HG03575 (cell line): ENCODE measurements at regions not wholly inside any gene's neighbourhood (a gene's known extent, or its start where the extent isn't known, plus 50 kb on each side); places are given as distances from the start of the nearest gene placed in this dataset.
"Not testable (repeated sequence)": the region's sequence is repeated elsewhere in the genome, so short reads cannot be mapped to it uniquely, and the experiment has no call there.

Experiments used
- ATAC-seq: cut with Tn5 transposase; IDR thresholded peaks from one replicate; pipeline ENCODE4 v1.9.1; 2021; ENCODE audit not compliant: unreplicated experiment, insufficient number of reproducible peaks, low FRiP score; ENCODE audit errors: extremely low read depth

DNA sequence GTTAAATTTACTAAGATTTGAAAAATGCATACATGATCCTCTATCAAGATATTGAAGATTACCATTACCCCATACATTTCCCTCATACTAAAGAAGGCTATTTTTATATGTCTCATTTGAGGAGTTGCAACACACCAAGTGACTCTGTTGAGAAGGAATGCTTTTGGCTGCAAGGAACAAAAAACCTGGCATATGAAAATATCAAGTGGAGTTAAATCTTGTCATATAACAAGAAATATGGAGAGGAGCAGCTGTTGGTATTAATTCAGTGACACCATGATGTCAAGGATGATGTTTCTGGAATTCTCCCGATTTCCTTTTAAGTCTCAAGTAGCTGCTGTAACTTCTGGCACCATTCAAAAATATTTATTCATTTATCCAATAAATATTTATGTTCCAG lies 193.8 kb downstream of the CSNK1G3 start:
- no peak for ATAC-seq

DNA sequence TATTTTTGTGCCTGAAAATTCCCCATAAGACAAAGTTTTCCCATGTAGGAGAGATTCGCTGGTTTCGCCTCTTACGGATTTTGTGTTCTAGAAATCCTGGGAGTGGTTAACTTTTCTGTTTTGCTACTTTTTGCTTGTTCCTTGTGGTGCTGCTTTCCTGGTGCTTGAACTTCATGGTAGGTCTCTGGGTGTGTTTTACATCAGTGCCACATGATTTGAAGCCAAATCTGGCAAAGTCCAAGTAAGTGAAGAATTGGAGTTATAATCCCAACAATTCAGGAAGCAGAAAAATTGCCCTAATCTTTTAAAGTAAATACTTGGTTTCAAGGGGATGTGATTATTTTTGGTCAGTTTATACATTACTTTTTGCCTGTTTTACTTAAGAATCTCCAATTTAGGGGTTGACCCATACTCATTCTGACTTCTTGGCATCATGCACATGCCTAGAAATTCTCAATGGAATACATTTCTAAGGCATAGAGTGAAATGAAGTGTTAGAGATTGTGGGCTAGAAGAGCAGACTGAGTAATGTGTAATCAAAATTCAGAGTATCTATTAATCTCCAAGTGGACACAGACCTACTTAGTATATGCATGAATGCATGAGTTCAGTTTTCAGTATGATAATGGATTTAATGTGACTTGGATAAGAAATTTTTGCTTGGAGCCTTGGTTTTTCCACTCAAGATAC lies 189.7 kb downstream of the CSNK1G3 start:
- ATAC-seq, result no peak

- ATAC-seq, result no peak
Measured at GRCh38 chr5:123700624-123701287, 188.8 kb downstream of the CSNK1G3 start.

DNA sequence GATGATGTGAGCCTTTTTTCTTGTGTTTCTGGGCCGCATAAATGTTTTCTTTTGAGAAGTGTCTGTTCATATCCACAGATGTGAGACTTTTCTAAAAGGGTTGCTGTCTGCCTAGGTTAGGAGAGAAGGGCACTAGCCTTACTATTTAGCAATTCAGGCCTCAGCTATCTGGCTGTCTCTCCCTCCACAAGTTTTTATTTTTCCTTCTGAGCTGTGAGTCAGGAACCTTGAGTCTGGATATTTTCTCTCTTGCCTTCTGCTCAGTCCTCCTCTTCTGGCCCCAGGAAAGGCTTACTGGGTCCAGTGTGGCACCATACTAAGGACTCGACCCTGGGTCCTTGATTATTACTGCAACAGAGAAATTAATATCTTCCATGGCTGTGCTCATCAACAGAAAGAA lies 187.6 kb downstream of the CSNK1G3 start:
- ATAC-seq, result no peak

DNA sequence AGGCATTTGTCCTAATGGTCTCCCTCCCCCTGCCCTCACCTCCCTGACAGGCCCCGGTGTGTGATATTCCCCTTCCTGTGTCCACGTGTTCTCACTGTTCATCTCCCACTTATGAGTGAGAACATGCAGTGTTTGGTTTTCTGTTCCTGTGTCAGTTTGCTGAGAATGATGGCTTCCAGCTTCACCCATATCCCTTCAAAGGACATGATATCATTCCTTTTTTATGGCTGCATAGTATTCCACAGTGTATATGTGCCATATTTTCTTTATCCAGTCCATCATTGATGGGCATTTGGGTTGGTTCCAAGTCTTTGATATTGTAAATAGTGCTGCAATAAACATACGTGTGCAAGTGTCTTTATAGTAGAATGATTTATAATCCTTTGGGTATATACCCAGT lies 187.0 kb downstream of the CSNK1G3 start:
- not testable (repeated sequence) for ATAC-seq

- ATAC-seq, result no peak
Measured at GRCh38 chr5:123696921-123697341, 185.0 kb downstream of the CSNK1G3 start.

DNA sequence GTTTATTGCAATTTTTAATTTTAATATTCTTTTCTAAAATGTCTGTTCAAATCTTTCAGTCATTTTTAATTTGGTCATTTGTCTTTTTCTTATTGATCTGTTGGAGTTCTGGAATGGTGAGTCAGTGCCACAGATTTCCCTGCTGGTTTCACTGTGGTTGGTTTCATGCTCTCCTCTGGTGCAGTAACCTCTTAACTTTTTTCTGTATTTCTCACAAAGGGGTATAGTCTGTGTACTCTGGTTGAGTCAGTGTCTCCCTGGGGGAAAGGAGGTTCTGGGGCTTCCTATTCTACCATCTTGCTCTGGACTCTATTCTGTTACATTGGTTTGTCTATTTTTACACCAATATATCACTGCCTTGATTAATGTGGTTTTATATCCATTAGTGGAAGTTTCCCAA lies 178.8 kb downstream of the CSNK1G3 start:
- ATAC-seq, result no peak

DNA sequence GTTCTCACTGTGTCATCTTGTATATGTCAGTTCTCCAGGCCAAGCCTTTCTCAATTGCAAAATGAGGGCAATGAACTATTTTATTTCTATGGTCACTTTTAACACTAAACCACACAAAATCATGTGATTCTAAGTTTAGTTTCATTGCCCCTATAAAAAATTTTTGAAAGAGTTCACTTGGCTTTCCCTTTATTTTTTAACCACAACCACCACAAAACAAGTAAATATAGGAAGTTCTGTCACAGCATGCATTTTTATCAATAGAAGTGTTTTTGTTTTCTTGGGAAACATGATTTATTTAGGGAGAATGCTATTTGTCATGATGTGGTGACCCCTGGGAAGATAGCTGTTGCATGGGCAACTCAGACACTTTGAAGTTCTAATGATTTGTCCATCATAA lies 169.1 kb downstream of the CSNK1G3 start:
- ATAC-seq, result no peak

DNA sequence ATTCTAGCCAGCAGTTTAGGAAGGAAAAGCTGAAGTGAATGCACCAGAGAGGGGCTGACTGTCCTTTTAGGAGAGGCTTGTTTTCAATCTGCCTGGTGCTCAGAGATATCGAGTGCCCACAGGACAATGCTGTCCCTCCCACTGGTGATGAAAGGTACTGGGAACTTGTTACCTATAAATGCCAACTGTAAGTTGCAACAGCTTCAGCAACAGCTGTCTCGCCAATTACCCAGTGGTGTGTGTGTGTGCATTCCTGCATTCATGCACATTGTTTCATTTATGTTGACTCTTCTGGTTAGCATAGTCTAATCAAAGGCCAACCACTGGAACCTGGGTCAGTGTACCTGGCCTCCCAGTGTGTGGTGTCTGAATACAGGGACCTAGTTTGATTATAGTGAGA lies 161.1 kb downstream of the CSNK1G3 start:
- ATAC-seq, result no peak

GRCh38 chr5:123671711-123672456 lies 159.9 kb downstream of the CSNK1G3 start:
- ATAC-seq, result no peak

DNA sequence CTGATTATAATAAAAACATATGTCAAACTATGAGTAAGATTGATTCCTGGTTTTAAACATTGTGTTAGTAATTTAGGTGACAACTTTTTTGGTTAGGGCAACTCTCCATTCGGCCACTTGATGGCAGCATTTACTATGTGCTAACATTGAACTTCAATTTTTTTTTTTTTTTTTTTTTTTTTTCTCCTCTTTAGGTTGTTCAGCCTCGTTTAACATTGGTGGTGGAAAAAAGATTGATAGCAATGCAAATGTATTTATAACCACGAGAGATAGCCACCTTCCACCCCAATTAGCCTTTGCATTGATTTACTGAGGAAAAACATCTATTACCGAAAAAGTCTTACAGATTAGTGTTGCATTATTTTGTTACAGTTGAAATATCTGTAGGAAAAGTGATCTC lies 159.1 kb downstream of the CSNK1G3 start:
- no peak for ATAC-seq
